GM19467 (cell line): ENCODE measurements at regions not wholly inside any gene's neighbourhood (a gene's known extent, or its start where the extent isn't known, plus 50 kb on each side); places are given as distances from the start of the nearest gene placed in this dataset.

Experiments
- ATAC-seq: cut with Tn5 transposase; IDR thresholded peaks from one replicate; pipeline ENCODE4 v1.9.1; 2021; ENCODE audit warnings: mild to moderate bottlenecking, moderate library complexity; ENCODE audit not compliant: unreplicated experiment

DNA sequence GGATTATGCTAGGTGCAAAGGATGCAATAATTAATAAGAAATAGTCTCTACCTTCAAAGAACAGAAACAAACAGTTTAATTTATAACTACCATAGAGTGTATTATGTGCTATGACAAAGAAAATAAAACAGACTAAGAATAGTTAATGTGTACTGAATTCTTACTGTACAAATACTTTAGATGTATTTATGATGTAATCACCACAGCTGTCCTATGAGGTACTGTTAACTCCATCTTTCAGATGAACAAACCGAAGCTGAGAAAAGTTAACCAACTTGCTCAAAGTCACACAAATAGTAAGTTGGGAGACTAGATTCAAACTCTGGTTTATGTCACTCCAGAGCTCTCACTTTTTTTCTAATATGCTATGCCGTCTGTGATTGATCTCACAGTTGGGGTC lies 77.0 kb upstream of the FGGY start:
- ATAC-seq, result no peak

- no peak for ATAC-seq
These were observed 76.5 kb upstream of the FGGY start for GRCh38 chr1:59220356-59220755.

GRCh38 chr1:59223198-59223597 lies 73.7 kb upstream of the FGGY start:
- ATAC-seq, result no peak

DNA sequence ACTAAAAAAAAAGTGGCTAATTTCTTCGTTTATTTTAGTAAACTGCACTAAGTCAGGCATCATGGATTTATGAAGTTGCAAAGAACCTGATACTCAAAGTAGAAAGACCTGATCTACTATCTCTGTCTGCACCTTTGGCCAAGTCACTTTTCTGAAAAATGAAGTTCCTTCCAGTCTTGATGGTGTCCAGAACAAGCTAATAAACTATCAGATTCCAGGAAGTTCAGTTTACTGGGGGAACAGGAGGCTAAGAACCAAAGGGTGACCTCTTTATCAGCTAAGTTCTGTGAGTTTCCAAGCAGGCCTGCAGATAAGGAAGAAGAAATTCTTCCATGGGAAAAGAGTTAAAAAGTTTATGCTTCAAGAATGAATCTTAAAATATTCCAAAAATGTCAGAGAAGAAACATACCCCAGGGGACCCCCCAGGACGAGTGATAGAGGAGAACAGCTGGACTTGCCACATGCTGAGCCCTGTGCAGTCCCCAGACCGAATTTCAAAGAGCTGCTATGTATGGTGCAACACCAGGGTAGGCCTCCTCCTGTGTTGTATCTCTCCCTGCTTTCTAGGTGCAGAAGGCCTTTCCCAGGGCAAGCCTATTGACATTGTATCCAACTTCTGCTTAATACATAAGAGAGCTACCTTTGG lies 72.8 kb upstream of the FGGY start:
- no peak for ATAC-seq

GRCh38 chr1:59225594-59226316 lies 71.1 kb upstream of the FGGY start:
- no peak for ATAC-seq

- no peak for ATAC-seq
These were observed 67.8 kb upstream of the FGGY start for GRCh38 chr1:59229138-59229537.

GRCh38 chr1:59230622-59231021 lies 66.3 kb upstream of the FGGY start:
- ATAC-seq, result no peak

- no peak for ATAC-seq
These were observed 64.7 kb upstream of the FGGY start for GRCh38 chr1:59232216-59232615.

DNA sequence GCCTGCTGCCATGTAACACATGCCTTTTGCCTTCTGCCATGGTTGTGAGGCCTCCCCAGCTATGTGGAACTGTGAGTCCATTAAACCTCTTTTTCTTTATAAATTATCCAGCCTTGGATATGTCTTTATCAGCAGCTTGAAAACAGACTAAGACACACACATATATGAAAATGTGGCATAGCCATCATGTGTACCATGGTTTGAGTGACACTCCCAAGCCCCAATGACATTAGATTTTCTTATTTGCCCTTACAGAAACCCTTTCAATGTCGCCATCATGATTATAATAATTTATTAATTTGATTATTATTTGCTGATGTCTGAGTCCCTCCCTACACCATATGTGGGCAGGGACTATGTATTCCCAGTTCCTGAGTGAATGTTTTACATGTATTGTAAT lies 63.5 kb upstream of the FGGY start:
- ATAC-seq, result no peak

GRCh38 chr1:59236721-59237545 lies 60.0 kb upstream of the FGGY start:
- ATAC-seq, result no peak

GRCh38 chr1:59237900-59238299 lies 59.0 kb upstream of the FGGY start:
- no peak for ATAC-seq

DNA sequence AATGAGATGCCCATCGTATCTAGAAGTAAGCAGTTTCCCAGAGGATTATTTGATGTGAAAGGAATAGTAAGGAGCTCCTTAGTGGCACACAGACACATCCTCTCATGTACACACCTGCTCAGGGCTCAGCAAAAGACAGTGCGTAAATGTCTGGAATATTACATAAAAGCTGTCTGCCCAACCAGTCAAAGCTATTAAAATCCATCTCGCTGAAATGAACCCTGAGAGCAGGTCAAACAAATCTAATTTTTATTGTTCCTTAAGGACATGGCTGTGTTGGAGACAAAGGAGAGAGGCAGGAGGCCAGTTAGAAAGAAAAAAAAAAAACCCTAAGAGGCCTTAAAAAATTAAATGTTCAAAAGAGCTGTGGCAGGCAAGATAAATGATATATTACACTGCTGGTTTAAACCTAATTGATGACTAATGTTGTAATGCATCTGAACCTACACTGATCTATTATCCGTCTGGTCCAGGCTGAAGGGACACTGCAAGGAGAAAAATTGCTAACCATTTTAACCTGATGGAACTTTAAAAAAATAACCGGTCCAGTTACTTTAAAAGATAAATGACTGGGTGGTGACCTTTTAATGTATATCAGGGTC lies 58.5 kb upstream of the FGGY start:
- ATAC-seq, result no peak

DNA sequence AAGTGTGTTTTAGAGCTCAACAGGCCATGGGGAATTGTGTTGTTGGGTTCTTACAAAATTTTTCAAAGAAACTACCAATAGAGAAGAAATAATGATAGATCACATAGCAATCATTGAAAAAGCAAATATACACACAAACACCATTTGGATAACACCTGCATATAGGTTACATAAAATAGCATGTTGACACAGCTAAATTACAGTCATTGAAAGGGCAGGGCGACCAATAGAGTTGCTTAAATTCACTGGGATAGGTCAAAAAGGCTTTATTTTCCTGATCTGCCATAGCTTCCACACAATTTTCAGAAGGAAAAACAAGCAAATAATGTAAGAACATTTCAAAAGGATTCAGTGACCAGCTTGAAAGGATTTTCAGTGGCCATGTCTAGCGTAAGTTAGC lies 57.9 kb upstream of the FGGY start:
- no peak for ATAC-seq

DNA sequence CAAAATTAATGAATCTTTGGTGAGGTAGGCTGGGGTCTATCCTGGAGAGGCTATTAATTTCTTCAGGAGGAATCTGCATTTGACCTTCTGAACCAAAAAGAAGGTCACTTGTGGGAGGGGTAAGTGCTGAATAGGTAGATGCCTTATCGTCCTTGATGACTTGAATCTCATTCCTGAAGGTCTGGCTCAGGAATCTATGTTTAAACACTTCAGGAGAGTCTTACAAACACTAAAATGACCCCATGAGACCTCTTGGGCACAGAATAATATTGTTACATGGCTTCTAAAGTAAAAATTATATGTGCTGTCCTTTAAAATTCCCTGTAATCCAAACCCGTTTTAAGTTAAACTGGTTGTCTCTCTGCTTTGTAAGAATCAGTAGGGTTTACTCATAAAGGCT lies 55.0 kb upstream of the FGGY start:
- ATAC-seq, result no peak

DNA sequence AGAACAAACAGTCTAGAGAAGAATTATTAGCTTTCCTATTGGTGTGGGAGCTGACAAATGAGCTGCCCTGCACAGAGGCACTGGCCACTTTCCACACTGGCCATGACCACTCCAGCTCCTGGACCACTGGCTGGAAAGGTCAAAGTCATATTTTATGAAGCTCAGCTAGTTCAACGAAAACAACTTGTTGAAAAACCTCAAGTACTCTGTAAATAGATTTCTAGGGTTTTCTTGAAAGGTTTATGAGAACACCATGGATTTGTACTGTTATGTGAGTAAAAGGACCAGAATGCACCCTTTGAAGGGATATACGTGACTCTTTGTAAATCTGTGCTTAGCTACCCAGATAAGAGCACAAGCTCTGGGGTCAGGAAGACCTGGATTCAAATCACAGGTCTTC lies 54.5 kb upstream of the FGGY start:
- no peak for ATAC-seq

GRCh38 chr1:59243550-59243949 lies 53.3 kb upstream of the FGGY start:
- no peak for ATAC-seq

- ATAC-seq, result no peak
These were observed 52.9 kb upstream of the FGGY start for GRCh38 chr1:59243978-59244377.

GRCh38 chr1:59244891-59245290 lies 52.0 kb upstream of the FGGY start:
- no peak for ATAC-seq
